ENCODE measurements at regions not wholly inside any gene's neighbourhood (a gene's known extent, or its start where the extent isn't known, plus 50 kb on each side); places are given as distances from the start of the nearest gene placed in this dataset.

GRCh38 chr1:95467036-95467435 is 233.0 kb downstream of the RWDD3 start (continued):
- no peak for TF ChIP-seq ARID4B (CRISPR knock-in tag; IDR thresholded peaks at IDR 0.05)

GRCh38 chr1:95475686-95476457 is 241.9 kb downstream of the RWDD3 start:
- no peaks in the 10 kb centered on the region for H4K20me1 ChIP-seq (replicated peaks; ENCODE audit: control insufficient read depth, insufficient read depth, low read length)
- H3K79me2 ChIP-seq (ENCODE audit: control insufficient read depth, insufficient read depth, low read length), result no peaks in the 10 kb centered on the region
- intact Hi-C loops (cut with micrococcal nuclease) (no loop called here), in situ Hi-C loops (cut with MboI) (no loop called here)
- no peak overlapping the region for H3K4me3 ChIP-seq
- H2AFZ ChIP-seq (ENCODE audit: low read depth, low read length), result no peak overlapping the region
- FAIRE-seq, result no peak
- ChIA-PET POLR2A (no interaction called here), CTCF (ENCODE audit: low intra/inter-chr PET ratio) (no interaction called here)
- H3K27me3 ChIP-seq (ENCODE audit: control insufficient read depth in 2 of 2, insufficient read depth in 2 of 2, low read length in 2 of 2), result no peaks in the 10 kb centered on the region
- 0% methylated on average over 3 of the region's 3 CpGs for WGBS (ENCODE audit: insufficient coverage, low coverage, missing lambda C conversion rate)
- DNase-seq (ENCODE audit: extremely low read depth in 1 of 4, low spot score in 3 of 4), result no peak
- ATAC-seq, result no peak
- no peaks in the 10 kb centered on the region for H3K36me3 ChIP-seq (ENCODE audit: control insufficient read depth, insufficient read depth, low read length)
- no peak overlapping the region for H3K27ac ChIP-seq (ENCODE audit: extremely low read depth, low read depth, low read length)
- BruUV-seq (replicated peaks), result no TSS peak
- no peak overlapping the region for H3K9ac ChIP-seq (ENCODE audit: insufficient read depth in 1 of 2, low read depth in 2 of 2, low read length in 2 of 2)
- no peaks in the 10 kb centered on the region for H3K9me1 ChIP-seq (ENCODE audit: control insufficient read depth, insufficient read depth, low read length)
- H3K4me1 ChIP-seq (replicated peaks in 1 of 2; ENCODE audit: control insufficient read depth in 2 of 2, insufficient read depth in 2 of 2, low read length in 2 of 2), result no peaks in the 10 kb centered on the region
- no peaks in the 10 kb centered on the region for H3K9me3 ChIP-seq (replicated peaks; ENCODE audit: control insufficient read depth, insufficient read depth, low read depth, low read length)
- H3K4me2 ChIP-seq (ENCODE audit: insufficient read depth, low read length), result no peak overlapping the region
- TF ChIP-seq ATF2 (CRISPR knock-in tag; IDR thresholded peaks at IDR 0.05), result no peak
- TF ChIP-seq NCOA4 (IDR thresholded peaks at IDR 0.05; ENCODE audit: partially characterized antibody), result no peak
- no peak for TF ChIP-seq VEZF1 (CRISPR knock-in tag; IDR thresholded peaks at IDR 0.05)
- TF ChIP-seq POLR2G (IDR thresholded peaks at IDR 0.05; ENCODE audit: low read depth, low read length), result no peak
- no peak for TF ChIP-seq RERE (CRISPR knock-in tag; IDR thresholded peaks at IDR 0.05; ENCODE audit: borderline replicate concordance)
